ENCODE measurements at regions not wholly inside any gene's neighbourhood (a gene's known extent, or its start where the extent isn't known, plus 50 kb on each side); places are given as distances from the start of the nearest gene placed in this dataset.

DNA sequence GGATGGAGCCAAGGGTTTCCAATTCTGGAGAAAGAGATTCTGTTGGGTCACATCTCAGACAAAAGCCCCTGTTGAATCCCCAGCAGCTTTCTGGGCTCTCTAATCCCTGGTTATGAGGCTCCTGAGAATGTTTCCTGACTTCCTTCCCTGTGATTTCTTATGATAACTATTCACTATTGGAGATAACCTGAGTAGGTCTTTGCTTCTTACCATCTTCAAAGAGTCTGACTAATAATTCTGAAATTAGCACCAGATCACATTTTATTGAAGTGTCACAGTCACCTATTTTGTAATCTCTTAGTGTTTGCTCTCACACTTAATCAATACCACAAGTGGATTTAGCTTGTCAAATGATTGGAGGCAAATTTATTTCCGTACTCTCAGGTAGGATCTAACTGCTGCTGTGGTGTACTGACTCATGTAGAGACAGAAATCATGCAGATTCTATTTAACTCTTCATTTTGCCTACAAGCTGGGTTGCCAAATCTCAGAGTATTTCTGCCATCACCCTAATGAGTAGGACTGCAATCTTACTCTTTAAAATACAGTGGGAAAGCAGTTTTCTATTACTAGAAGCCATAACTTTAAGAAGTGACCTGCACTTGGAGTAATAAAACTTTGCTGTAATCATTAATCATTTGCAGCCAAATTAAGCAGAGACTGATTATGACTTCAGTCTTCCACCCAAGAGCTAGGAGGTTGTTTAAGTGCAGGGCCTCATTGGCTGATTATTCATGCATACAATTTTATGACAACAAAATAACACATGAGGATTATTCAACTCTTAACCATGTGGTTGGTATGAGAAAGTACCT lies 422.1 kb downstream of the EPM2A start:
- no peak for DNase-seq (ENCODE audit: low read depth in 2 of 2)

DNA sequence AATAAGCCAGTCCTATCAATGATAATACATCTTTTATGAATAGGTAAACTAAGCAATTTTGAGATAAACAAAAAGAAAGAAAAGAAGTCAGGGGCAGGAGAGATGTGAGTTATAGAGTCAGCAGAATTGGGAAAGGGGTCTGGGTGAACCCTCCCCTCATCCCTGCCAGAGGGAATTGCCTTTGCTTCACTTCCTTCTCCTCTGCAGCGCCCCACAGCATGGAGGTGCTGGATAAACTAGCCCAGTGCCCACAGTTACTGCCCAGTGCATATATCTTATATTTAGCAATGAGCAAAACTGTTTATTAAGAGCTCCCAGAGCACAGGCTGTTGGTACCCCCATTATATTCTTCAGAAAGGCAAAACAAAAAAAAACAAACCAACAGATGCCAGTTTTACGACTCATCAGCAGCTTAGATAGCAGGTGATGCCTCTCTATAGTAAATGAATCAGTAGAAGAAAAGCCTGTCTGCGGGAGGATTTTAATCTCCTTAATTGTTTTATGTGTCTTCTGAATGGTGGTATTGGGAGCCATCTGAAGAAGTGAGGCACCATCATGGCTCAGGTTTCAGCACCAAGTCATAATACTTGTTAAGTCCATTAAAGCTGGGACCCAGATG lies 419.2 kb downstream of the EPM2A start:
- no peak for DNase-seq (ENCODE audit: low read depth in 2 of 2)

DNA sequence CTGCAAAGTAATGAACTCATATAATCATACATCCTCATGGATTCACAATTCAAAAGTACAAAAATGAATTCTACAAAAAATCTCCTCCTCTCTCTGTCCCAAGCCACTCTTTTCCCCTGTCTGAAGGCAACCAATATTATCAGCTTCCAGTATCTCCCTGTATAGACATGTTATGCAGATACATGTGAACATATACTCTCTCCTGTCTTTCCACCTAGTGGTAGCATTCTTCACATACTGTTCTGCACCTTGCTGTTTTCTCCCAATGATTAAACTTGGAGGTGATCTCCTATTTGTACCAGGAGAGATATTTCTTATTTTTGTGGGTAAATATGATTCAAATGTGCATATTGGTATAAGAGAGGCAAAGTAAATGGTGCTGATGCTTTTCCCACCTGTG lies 416.4 kb downstream of the EPM2A start:
- DNase-seq (ENCODE audit: low read depth in 2 of 2), result no peak

DNA sequence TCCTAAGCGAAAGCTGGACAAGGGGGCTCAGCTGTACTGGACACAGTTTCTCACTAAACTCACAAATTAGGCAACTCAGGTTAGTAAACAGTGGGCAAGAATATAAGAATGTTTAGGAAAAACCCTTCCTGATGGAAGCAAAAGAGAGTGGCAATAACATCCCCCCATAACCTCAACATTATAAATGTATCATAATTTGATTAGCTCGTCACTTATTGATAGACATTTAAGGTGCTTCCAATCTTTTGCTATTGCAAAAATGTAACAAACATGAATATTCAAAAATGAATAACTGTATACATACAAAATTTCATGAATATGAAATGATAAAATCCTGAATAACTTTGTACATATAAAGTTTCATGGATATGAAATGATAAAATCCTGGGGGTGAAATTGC lies 415.7 kb downstream of the EPM2A start:
- no peak for DNase-seq (ENCODE audit: low read depth in 2 of 2)

DNA sequence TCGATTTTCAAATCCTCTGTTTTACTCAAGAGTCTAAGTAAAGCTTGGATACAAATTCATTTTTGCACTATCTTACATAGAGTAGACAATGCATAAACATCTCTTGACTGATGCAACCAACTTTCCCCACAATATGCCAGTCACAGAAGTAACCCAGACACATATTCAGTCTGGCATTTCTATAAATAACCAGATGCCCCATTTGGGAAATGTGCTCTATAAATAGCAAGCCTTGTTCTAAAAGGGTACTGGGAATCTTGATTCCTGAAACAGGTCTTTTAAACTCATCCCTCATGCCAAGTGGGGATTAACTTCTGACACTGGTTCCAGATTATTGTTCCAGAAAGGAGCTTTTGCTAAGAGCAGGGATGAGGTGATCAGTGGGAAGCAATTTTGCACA lies 411.7 kb downstream of the EPM2A start:
- DNase-seq (ENCODE audit: low read depth in 2 of 2), result no peak

DNA sequence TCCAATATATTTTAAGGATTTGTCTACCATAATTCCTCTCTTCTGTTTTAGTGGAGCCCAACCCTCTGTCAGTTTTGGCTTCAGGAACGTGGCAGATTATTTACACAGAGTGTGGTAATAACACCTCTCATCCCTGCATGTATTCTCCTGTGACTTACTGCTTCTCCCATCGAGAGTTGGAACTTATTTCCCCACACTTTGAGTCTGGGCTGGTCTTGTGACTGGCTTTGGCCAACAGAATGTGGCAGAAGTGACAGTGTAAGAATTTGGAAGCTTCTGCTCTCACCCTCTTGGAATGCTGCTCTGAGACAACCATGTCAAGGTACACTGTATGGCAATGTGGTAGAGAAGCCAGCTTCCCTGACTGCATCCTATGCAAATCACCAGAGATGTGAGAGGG lies 407.7 kb downstream of the EPM2A start:
- no peak for DNase-seq (ENCODE audit: low read depth in 2 of 2)

DNA sequence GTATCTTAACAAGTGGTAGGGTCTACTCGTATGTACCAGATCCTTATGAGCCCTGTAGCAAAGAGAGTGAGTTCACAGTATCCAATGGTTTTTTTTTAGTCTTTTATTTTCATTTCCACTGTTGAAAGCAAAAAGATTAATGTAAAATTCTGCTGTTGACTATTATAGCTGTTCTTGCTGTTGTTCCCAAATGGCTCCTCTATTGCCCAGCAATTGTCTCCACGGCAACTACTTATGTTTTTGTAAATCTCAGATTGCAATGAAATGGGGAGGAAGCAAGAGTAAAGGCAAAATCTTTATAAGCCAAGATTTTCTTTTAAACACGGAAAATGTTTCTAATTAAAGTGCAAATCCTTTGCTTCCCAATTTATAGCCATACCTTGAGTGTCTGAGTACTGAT lies 406.1 kb downstream of the EPM2A start:
- no peak for DNase-seq (ENCODE audit: low read depth in 2 of 2)

DNA sequence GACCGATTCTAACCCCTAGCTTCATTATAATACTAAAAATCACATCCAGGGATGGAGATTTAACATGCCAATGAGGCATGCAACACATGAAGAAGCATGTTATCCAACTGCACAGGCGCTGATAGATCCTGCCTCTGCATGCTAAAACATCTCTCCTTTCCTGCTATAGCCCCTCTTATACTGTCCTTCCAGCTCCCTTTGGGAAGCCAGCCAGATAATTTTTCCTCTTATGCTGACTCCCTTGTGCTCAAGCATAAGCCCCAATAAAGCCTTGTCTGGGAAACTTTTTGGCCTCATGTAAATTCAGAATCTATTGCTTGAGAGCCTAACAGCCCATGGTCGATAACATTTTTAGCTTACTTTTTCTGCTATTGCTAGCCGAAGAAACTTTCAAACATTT lies 404.3 kb downstream of the EPM2A start:
- DNase-seq (ENCODE audit: low read depth in 2 of 2), result no peak

DNA sequence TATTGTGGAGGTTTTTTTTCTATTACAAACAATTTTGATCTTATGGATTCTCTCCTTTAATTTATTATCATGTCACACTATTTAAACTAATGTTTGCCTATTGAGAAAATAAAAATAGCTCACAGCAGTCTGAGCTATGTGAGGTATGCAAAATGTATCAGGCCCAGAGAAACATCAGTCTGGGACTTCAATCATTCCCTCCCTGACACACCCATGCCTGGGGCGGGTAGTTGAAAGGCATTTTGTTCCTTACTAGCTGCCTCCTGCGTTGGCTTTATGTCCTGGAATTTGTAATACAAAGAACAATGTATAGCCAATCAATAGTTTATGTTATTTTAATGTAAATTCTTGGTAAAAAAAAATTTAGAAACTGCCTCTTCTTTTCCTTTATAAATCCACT lies 403.3 kb downstream of the EPM2A start:
- DNase-seq (ENCODE audit: low read depth in 2 of 2), result no peak

DNA sequence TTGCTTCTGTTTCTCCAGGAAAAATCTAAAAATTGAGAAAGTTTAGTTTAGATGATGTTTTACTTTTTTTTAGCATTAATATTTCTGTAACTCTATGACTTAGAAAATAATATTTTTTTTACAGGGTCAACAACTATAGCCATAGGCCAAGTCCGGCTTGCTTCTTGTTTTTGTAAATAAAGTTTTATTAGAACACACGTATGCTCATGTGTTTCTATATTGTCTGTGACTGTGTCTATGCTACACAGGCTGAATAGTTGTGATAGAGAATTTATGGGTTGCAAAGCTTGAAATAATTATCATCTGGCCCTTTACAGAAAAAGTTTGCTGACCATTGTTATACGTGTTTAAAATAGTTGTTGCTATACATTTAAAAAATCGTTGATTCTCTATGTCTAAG lies 399.2 kb downstream of the EPM2A start:
- no peak for DNase-seq (ENCODE audit: low read depth in 2 of 2)

DNA sequence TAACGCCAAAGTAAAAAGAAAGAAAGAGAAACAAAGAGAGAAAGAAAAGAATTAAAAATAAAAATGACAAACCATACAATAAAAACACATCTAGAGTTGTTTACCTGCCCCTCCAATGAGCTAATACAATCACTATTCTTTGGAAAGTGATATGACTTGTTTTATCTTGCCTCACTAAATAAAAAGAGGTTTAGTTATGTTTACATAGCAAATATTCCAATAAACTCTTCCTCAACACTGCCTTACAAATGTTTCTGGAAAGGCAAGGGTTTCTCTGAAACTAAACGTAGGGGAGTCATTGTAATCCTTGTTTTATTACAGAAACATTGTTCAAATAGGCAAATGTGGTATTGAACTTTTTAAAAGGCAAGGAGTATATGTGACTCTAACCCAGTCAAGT lies 396.2 kb downstream of the EPM2A start:
- no peak for DNase-seq (ENCODE audit: low read depth in 2 of 2)

DNA sequence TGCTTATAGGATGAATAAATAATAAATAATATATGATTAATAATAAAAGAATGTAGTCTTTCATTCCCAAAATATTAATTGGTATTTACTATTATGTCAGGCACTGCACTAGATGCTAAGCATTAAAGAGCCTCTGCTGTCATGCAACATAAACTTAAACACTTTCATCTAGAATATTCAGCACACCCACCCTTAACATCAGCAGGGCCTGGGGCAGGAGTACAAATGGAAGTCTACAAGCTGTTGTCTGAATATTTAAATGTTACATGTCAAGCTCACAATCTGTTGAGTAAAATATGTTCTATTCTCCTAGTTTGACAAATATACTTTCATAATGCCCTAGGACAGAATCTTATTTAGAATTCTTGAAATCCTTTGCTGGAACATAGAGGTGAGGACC lies 395.1 kb downstream of the EPM2A start:
- no peak for DNase-seq (ENCODE audit: low read depth in 2 of 2)

DNA sequence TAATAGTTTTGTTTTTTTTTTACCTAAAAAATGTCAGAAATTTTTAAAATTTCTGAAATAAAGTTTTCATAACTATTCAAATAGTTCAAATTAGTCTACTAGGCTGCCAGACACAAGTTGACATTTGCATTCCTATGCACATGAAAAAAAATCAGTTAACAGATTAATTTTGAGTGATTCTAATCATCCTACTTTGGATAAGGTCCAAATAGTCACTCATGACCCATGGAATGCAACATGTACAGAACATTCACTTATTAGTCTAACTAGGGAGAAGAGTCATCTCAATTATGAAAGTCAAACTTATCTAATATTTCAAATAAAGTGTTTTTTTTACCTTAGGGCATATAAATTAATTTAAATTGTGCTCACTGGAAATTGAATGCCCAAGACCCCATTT lies 390.2 kb downstream of the EPM2A start:
- DNase-seq (ENCODE audit: low read depth in 2 of 2), result no peak

DNA sequence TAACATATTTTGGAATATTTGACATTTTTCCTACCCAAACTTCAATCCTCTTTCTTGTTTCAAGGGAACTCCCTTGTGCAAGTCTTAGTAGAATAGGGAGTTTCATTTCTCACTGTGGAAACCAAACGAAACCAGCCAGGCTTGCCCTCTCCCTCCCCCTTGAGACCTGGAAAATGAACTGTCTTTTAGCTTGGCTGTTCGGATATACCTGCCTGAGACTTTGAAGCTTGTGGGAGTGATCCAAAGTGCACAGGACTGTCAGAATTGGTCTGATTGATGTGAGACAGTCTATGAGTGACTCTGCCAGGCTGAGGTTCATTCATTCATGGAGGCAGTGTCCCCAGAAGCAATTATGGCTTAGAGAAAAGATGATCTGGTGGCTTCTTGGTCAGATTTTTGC lies 388.1 kb downstream of the EPM2A start:
- DNase-seq (ENCODE audit: low read depth in 2 of 2), result no peak

DNA sequence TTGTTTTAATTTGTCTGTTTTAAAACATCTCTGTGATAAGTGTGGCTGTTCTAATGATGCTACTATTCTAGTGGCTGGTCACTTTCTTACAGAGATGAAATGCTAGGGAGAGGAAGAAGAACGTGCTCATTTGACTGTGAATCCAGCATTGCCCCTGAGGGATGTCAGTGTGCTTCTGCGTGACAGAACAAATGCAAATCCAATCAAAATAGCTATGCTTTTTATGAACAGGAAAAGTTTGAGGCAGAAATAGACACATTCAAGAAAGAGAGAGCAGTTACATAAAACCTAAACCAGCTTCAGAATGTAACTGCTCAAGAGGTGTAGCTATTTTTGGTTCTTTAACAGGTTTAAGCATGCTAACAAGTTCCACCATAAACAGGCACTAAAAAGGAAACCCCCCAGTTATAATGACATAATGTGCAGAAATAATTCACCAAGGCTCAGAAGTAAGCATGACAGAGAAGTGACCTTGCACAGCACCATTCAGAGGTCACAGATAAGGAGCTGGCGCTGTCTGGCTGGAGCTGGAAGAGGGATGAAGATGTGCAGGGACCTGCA lies 385.3 kb downstream of the EPM2A start:
- DNase-seq (ENCODE audit: low read depth in 2 of 2), result no peak

DNA sequence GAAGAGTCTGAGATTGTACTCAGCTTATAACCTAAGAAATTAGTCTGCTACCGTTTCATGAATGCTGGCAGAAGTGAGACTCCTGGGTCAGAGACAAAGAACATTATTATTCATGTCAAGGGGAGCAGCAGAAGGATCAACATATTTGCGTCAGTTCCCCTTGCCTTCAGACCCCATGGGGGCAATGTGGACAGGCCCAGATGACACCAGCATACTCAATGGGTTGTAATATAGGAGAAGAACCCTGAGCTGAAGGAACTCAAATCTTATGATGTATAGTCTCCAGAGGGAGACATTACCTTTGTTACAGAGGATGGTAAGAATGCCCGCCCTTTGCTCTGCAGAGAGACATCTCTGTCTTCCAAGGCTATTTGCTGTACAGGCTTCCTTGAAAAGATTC lies 384.4 kb downstream of the EPM2A start:
- DNase-seq (ENCODE audit: low read depth in 2 of 2), result no peak

DNA sequence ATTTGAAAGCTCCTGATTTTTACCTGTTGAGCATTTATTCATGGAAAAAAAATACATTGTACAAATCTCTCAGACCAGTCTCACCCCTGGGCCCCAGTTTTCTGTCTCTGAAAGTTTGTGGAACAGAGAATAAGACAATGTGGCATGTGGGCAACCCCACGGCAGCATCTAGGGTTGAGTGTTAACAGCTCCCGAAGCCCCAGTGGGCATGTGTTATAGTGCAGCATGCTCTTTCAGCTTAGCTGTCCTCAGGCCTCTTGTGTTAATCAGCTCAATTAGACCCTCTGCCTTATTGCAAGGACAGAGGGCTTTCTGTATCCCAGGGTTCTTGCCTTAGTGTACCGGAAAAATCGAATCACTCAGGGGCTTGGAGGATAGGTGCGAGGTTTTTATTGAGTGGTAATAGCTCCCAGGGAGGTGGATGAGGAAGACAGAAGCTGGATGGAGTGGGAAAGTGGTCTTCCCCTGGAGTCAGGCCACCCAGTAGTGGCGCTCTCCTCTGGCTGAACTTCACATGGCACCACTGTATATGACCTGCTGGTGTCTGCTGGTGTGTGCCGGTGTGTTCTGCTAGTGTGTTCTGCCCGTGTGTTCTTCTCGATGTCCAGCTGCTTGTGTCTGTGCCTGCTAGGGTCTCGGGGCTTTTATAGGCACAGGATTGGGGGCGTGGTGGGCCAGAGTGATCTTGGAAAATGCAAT lies 382.8 kb downstream of the EPM2A start:
- DNase-seq (ENCODE audit: low read depth in 2 of 2), result no peak

DNA sequence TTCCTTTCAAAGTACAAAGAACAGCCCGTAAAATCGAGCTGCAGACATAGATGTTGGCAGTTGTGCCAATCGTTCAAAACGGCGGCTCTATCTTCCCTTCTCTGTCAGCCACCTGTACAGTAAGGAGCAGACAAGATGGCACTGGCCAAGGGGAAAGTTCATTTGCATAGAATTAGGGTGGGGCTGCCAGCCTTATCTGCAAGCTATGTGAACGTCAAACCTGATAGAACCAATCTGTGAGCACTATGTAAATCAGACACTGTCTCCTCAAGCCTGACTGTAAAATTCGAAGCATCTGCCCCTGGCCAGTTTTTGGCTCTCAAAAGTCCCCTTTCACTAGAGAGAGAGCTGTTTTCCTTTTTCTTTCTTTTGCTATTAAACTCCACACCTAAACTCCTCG lies 374.5 kb downstream of the EPM2A start:
- DNase-seq (ENCODE audit: low read depth in 2 of 2), result no peak

DNA sequence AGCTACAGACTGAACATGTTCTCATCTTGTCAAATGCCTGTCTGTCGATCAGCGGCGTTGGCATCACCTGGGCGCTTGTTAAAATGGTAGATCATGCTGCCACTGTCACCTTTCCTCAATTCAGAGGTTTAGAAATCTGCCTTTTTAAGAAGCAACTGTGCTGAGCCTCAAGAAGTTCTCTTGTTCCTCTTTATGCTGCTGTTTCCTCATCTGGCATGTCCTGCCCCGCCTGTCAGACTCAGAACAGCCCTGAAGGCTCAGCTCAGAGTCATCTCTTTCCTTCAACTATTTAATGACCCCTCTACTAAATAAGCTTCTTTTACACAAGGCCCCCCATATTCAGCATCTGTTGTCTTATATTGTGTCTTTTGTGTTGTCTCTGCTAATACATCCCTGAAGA lies 368.2 kb downstream of the EPM2A start:
- DNase-seq (ENCODE audit: low read depth in 2 of 2), result no peak

DNA sequence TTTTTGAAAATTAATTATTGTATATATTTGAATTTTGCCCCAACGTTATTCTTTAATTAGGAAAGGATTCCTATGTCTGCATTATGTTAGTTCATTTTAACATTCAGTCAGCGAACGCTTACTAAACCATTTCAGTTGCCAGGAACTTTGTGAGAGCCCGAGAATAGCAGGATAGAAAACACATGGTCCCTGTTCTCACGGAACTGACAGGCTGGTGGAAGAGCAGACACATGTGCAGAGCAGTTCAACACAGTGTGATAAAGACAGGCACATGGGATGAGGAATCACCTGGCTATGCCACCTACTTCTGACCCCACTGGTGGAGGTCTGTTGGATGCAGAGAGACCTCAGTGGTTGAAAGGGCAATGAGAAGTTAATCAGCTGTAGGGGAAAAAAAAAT lies 367.2 kb downstream of the EPM2A start:
- DNase-seq (ENCODE audit: low read depth in 2 of 2), result no peak

DNA sequence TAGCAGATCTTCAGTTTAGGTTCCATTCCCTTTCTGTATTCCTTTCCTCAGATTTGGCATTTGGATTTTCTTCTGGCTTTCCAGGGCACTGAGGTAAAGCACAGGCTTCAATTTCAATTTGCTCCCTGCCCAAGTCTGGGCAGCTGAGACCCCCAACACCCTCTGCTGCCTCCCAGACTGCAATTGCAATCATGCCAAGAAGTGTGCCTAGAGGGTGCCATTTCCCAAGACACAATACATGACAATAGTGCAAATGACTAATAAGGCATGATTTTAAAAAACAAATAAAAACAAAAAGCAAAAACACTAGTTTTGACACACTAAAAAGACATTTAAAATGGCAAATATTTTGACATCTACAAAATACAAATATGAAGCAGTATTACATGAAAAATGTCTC lies 364.8 kb downstream of the EPM2A start:
- no peak for DNase-seq (ENCODE audit: low read depth in 2 of 2)

DNA sequence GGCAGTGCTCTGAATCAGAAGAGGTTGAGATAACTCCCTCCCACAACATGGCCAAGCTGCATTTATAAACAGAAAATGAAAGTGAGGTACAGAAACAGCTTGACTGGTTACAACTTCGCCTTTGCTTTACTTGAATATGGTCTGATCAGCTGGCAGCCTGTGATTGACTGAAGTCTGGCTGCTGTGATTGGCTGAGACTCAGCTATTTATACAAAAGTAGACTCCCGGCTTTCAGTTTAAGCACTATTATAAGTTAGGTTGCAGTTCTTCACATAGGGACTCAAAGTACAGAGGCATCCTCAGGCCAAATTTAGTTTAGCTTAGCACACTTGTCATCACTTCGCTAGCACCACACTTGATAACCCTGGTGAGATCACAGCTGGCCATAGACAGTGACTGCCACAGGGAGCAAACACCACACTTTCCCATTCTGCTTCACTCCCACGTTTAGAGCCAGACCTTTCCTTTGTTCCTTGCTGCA lies 362.6 kb downstream of the EPM2A start:
- DNase-seq (ENCODE audit: low read depth in 2 of 2), result no peak

DNA sequence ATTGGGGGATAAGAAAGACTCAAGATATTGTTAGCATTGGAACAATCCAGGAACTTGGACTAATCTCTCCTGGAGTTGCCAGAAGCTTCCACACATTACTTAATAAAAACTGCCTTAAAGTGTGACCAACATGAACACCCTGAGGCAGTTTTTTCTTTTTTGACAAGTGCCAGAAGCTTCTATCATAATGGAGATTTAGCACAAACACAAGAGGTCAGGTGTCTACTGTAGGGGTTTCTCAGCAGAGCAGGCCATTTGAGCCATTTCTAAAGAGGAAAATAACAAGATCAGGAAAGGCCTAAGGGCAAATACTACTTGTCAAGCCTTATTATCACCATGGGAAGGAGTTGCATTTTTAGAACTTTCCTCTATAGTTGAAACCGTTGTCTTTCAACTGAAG lies 361.5 kb downstream of the EPM2A start:
- no peak for DNase-seq (ENCODE audit: low read depth in 2 of 2)

Data from stimulated activated CD8-positive, alpha-beta memory T cell treated with anti-CD3 and anti-CD28 coated beads, Interleukin-15, amount 100 ng/mL, for 4 hours (primary cell).